Keratinocyte (primary cell): ENCODE measurements at regions not wholly inside any gene's neighbourhood (a gene's known extent, or its start where the extent isn't known, plus 50 kb on each side); places are given as distances from the start of the nearest gene placed in this dataset.
"Not testable (repeated sequence)": the region's sequence is repeated elsewhere in the genome, so short reads cannot be mapped to it uniquely, and the experiment has no call there.

Experiments
- DNase-seq: peaks from one replicate; pipeline ENCODE4 v3.0.0-alpha.2; 2011; ENCODE audit warnings: low read depth, missing footprints, low spot score
- FAIRE-seq: peaks from 2 replicates; lab custom pipeline; 2011; peaks lifted over from hg19 to GRCh38; lab: Jason Lieb, UNC
- H2AFZ ChIP-seq: 2 replicates; pipeline ENCODE4 v1.6.0; 2012; ENCODE audit warnings: low read length, control low read depth, inconsistent platforms; ENCODE audit not compliant: control insufficient read depth
- H3K27ac ChIP-seq: 2 replicates; pipeline ENCODE4 v1.5.1; 2011; ENCODE audit warnings: low read length; ENCODE audit not compliant: control insufficient read depth, insufficient read depth
- H3K27me3 ChIP-seq: 3 replicates; pipeline ENCODE4 v1.6.0; 2011; ENCODE audit warnings: low read length; ENCODE audit not compliant: control insufficient read depth, insufficient read depth; ENCODE audit errors: extremely low read depth
- H3K36me3 ChIP-seq, 2 experiments: 2 replicates in 1 of 2; 3 replicates in 1 of 2; pipeline ENCODE4 v1.5.1; 2011; ENCODE audit warnings: low read length in 2 of 2, mild to moderate bottlenecking in 1 of 2; ENCODE audit not compliant: control insufficient read depth in 2 of 2, insufficient read depth in 2 of 2; ENCODE audit errors: extremely low read depth in 1 of 2
- H3K4me1 ChIP-seq: 3 replicates; pipeline ENCODE4 v1.5.1; 2011; ENCODE audit warnings: low read length; ENCODE audit not compliant: control insufficient read depth, insufficient read depth; ENCODE audit errors: extremely low read depth
- H3K4me2 ChIP-seq: 3 replicates; pipeline ENCODE4 v1.6.0; 2011; ENCODE audit warnings: low read depth, low read length; ENCODE audit not compliant: control insufficient read depth, insufficient read depth; ENCODE audit errors: extremely low read depth
- H3K4me3 ChIP-seq, 3 experiments: fragments of 200-600 bp in 1 of 3; sonication (generic) in 1 of 3; 2 replicates in 2 of 3; 3 replicates in 1 of 3; pipeline ENCODE4 v1.5.1; 2011 to 2016; ENCODE audit warnings: low read length in 3 of 3, mild to moderate bottlenecking in 3 of 3, control low read depth in 2 of 3, inconsistent platforms in 1 of 3, low read depth in 1 of 3, mixed read lengths in 1 of 3, mixed run types in 1 of 3, moderate library complexity in 1 of 3; ENCODE audit not compliant: control insufficient read depth in 2 of 3, insufficient read depth in 2 of 3; ENCODE audit errors: extremely low read depth in 1 of 3
- H3K79me2 ChIP-seq: 2 replicates; pipeline ENCODE4 v1.6.0; 2012; ENCODE audit warnings: low read length; ENCODE audit not compliant: control insufficient read depth, insufficient read depth
- H3K9ac ChIP-seq: 3 replicates; pipeline ENCODE4 v1.6.0; 2011; ENCODE audit warnings: low read length; ENCODE audit not compliant: control insufficient read depth, insufficient read depth; ENCODE audit errors: extremely low read depth
- H3K9me1 ChIP-seq: 3 replicates; pipeline ENCODE4 v1.6.0; 2011; ENCODE audit warnings: low read length; ENCODE audit not compliant: control insufficient read depth, insufficient read depth; ENCODE audit errors: extremely low read depth
- H3K9me3 ChIP-seq: 2 replicates; pipeline ENCODE4 v1.5.1; 2012; ENCODE audit warnings: low read depth, low read length; ENCODE audit not compliant: control insufficient read depth
- H4K20me1 ChIP-seq: 3 replicates; pipeline ENCODE4 v1.6.0; 2011; ENCODE audit warnings: low read length; ENCODE audit not compliant: control insufficient read depth, insufficient read depth; ENCODE audit errors: extremely low read depth
- CTCF ChIP-seq, 3 experiments: IDR thresholded peaks in 1 of 3; conservative IDR thresholded peaks in 1 of 3; optimal IDR thresholded peaks in 1 of 3; 2 replicates in 2 of 3; 3 replicates in 1 of 3; pipeline versions ENCODE3 to v1.5.1; 2011; ENCODE audit warnings: low read length in 3 of 3, mild to moderate bottlenecking in 3 of 3, moderate library complexity in 2 of 3, control low read depth in 1 of 3, inconsistent platforms in 1 of 3; ENCODE audit not compliant: insufficient read depth in 2 of 3; ENCODE audit errors: extremely low read depth in 1 of 3
- EZH2 ChIP-seq: IDR thresholded peaks from one replicate; pipeline ENCODE4 v1.6.1; 2012; ENCODE audit warnings: inconsistent platforms, mild to moderate bottlenecking, low read length, moderate library complexity
- dilution Hi-C: fragments of 300-500 bp; cut with MboI; formaldehyde crosslinking; loops from one replicate; pipeline ENCODE4 v1.7.0; 2020; ENCODE audit warnings: low sequenced_read_pairs; ENCODE audit not compliant: extremely low pct_ligation_motif_present

- no peak for FAIRE-seq
- no peak for DNase-seq
- no peak overlapping the region for H3K9ac ChIP-seq
- no peak overlapping the region for H3K4me2 ChIP-seq
- dilution Hi-C loops = no loop called here
- no peaks in the 10 kb centered on the region for H3K36me3 ChIP-seq
- no peaks in the 10 kb centered on the region for H3K27me3 ChIP-seq
- no peaks in the 10 kb centered on the region for H3K9me3 ChIP-seq
- no peak overlapping the region for H2AFZ ChIP-seq
- TF ChIP-seq EZH2 (no peak), CTCF (optimal IDR thresholded peaks at IDR 0.05 in 1 of 3, IDR thresholded peaks at IDR 0.05 in 1 of 3, conservative IDR thresholded peaks at IDR 0.05 in 1 of 3; ENCODE audit: extremely low read depth in 1 of 3, insufficient read depth in 2 of 3, low read length in 3 of 3) (no peak)
- no peak overlapping the region for H3K27ac ChIP-seq
- H4K20me1 ChIP-seq = no peaks in the 10 kb centered on the region
- H3K4me3 ChIP-seq = no peak overlapping the region
- no peaks in the 10 kb centered on the region for H3K4me1 ChIP-seq
- no peaks in the 10 kb centered on the region for H3K9me1 ChIP-seq
- H3K79me2 ChIP-seq = no peaks in the 10 kb centered on the region
Measured at GRCh38 chr20:25991051-25991755, 294.6 kb upstream of the ZNF337 start.

- H2AFZ ChIP-seq, H3K79me2 ChIP-seq, H3K27ac ChIP-seq, H3K4me3 ChIP-seq, DNase-seq, H3K36me3 ChIP-seq, H4K20me1 ChIP-seq, dilution Hi-C loops, H3K4me2 ChIP-seq, FAIRE-seq, H3K4me1 ChIP-seq, H3K27me3 ChIP-seq, H3K9me3 ChIP-seq, H3K9ac ChIP-seq, H3K9me1 ChIP-seq: not testable (repeated sequence)
Measured at GRCh38 chr20:25989686-25990085, 293.0 kb upstream of the ZNF337 start.

- Histone ChIP-seq H3K27me3 (no peaks in the 10 kb centered on the region), H3K27ac (no peak overlapping the region), H3K9me3 (no peaks in the 10 kb centered on the region), H4K20me1 (no peaks in the 10 kb centered on the region), H3K36me3 (no peaks in the 10 kb centered on the region), H3K79me2 (no peaks in the 10 kb centered on the region), H3K9me1 (no peaks in the 10 kb centered on the region), H3K4me2 (no peak overlapping the region), H2AFZ (no peak overlapping the region), H3K4me3 (no peak overlapping the region), H3K4me1 (no peaks in the 10 kb centered on the region), H3K9ac (no peak overlapping the region)
- DNase-seq = no peak
- dilution Hi-C loops = no loop called here
- no peak for FAIRE-seq
- TF ChIP-seq EZH2 (no peak), CTCF (optimal IDR thresholded peaks at IDR 0.05 in 1 of 3, IDR thresholded peaks at IDR 0.05 in 1 of 3, conservative IDR thresholded peaks at IDR 0.05 in 1 of 3; ENCODE audit: extremely low read depth in 1 of 3, insufficient read depth in 2 of 3, low read length in 3 of 3) (no peak)
Measured at GRCh38 chr20:25989196-25989595, 292.5 kb upstream of the ZNF337 start.
